Fibroblast of lung (primary cell): ENCODE measurements at regions not wholly inside any gene's neighbourhood (a gene's known extent, or its start where the extent isn't known, plus 50 kb on each side); places are given as distances from the start of the nearest gene placed in this dataset.
"Not testable (repeated sequence)": the region's sequence is repeated elsewhere in the genome, so short reads cannot be mapped to it uniquely, and the experiment has no call there.

ENCODE experiments used
- DNase-seq, 2 donors: peaks; one replicate each; pipeline versions ENCODE4 v3.0.0 to v3.0.0-alpha.2; 2010; ENCODE audit warnings: low read depth in 2 of 2
- H2AFZ ChIP-seq: 2 replicates; pipeline ENCODE4 v1.5.1; 2012; ENCODE audit warnings: low read length, control low read depth, inconsistent platforms
- H3K27ac ChIP-seq: 2 replicates; pipeline ENCODE4 v1.5.1; 2011; ENCODE audit warnings: low read length, control low read depth; ENCODE audit not compliant: insufficient read depth
- H3K27me3 ChIP-seq: 2 replicates; pipeline ENCODE4 v1.5.1; 2011; ENCODE audit warnings: mild to moderate bottlenecking, low read length; ENCODE audit not compliant: control insufficient read depth, insufficient read depth
- H3K36me3 ChIP-seq: 2 replicates; pipeline ENCODE4 v1.5.1; 2011; ENCODE audit warnings: low read length; ENCODE audit not compliant: control insufficient read depth, insufficient read depth
- H3K4me1 ChIP-seq: 2 replicates; pipeline ENCODE4 v1.5.1; 2011; ENCODE audit warnings: low read length; ENCODE audit not compliant: control insufficient read depth, insufficient read depth; ENCODE audit errors: extremely low read depth
- H3K4me2 ChIP-seq: 2 replicates; pipeline ENCODE4 v1.5.1; 2011; ENCODE audit warnings: low read length, control low read depth; ENCODE audit not compliant: insufficient read depth; ENCODE audit errors: extremely low read depth
- H3K4me3 ChIP-seq, 4 experiments: fragments of 200-600 bp in 1 of 4; sonication (generic) in 1 of 4; replicated peaks in 1 of 4; 2 replicates each; pipeline ENCODE4 v1.5.1; 2011 to 2016; ENCODE audit warnings: low read length in 4 of 4, low read depth in 3 of 4, mild to moderate bottlenecking in 3 of 4, control low read depth in 2 of 4, inconsistent platforms in 1 of 4, mixed read lengths in 1 of 4; ENCODE audit not compliant: insufficient read depth in 1 of 4; ENCODE audit errors: control extremely low read depth in 1 of 4
- H3K79me2 ChIP-seq: 2 replicates; pipeline ENCODE4 v1.5.1; 2012; ENCODE audit warnings: mild to moderate bottlenecking, low read length, inconsistent platforms; ENCODE audit not compliant: control insufficient read depth, insufficient read depth
- H3K9ac ChIP-seq: 2 replicates; pipeline ENCODE4 v1.5.1; 2011; ENCODE audit warnings: mild to moderate bottlenecking, low read length, control low read depth; ENCODE audit not compliant: insufficient read depth
- H3K9me3 ChIP-seq: 2 replicates; pipeline ENCODE4 v1.5.1; 2012; ENCODE audit warnings: low read depth, low read length; ENCODE audit not compliant: control insufficient read depth, insufficient read depth
- H4K20me1 ChIP-seq: 2 replicates; pipeline ENCODE4 v1.5.1; 2011; ENCODE audit warnings: low read length; ENCODE audit not compliant: control insufficient read depth, insufficient read depth; ENCODE audit errors: extremely low read depth
- EZH2 ChIP-seq: IDR thresholded peaks from 2 replicates; pipeline ENCODE4 v1.5.1; 2012; ENCODE audit warnings: low read length, control low read depth, mild to moderate bottlenecking; ENCODE audit errors: missing control alignments
- TF ChIP-seq, protein P1 (sequence below), 2 donors: IDR thresholded peaks in 1 of 2; conservative IDR thresholded peaks in 1 of 2; 1 replicate in 1 of 2; 2 replicates in 1 of 2; pipeline ENCODE4 v1.5.1; 2011 to 2012; ENCODE audit warnings: low read length in 2 of 2, control low read depth in 1 of 2, inconsistent platforms in 1 of 2, low read depth in 1 of 2, mild to moderate bottlenecking in 1 of 2

DNA sequence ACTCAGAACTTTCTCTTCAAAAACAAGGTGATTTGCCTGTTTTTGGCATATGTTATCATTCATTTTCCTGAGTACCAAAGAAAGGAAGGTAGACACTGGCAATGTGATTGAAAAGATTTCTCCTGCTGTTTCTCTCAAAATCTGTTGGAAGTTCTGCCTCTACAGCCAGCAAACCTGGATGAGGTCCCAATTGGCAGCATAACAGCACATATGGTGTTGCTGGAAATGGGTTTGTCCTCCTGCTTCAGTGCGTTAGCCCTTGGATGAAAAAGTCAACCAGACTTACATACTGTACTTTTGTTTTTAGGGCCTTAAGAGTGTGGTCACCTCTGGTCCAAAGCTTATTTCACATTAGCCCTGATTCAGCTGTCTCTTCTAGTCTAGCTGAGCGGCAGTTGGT lies 237.6 kb upstream of the MME start:
- H3K36me3 ChIP-seq, result no peaks in the 10 kb centered on the region

GRCh38 chr3:154835639-154836038 lies 244.5 kb upstream of the MME start:
- Histone ChIP-seq H3K9me3 (no peaks in the 10 kb centered on the region), H3K27me3 (no peaks in the 10 kb centered on the region), H3K9ac (no peak overlapping the region), H3K4me2 (no peak overlapping the region), H3K4me1 (no peaks in the 10 kb centered on the region), H4K20me1 (no peaks in the 10 kb centered on the region), H3K36me3 (no peaks in the 10 kb centered on the region), H3K27ac (no peak overlapping the region), H3K79me2 (no peaks in the 10 kb centered on the region), H3K4me3 (no peak overlapping the region), H2AFZ (no peak overlapping the region)
- TF ChIP-seq, protein P1, sequence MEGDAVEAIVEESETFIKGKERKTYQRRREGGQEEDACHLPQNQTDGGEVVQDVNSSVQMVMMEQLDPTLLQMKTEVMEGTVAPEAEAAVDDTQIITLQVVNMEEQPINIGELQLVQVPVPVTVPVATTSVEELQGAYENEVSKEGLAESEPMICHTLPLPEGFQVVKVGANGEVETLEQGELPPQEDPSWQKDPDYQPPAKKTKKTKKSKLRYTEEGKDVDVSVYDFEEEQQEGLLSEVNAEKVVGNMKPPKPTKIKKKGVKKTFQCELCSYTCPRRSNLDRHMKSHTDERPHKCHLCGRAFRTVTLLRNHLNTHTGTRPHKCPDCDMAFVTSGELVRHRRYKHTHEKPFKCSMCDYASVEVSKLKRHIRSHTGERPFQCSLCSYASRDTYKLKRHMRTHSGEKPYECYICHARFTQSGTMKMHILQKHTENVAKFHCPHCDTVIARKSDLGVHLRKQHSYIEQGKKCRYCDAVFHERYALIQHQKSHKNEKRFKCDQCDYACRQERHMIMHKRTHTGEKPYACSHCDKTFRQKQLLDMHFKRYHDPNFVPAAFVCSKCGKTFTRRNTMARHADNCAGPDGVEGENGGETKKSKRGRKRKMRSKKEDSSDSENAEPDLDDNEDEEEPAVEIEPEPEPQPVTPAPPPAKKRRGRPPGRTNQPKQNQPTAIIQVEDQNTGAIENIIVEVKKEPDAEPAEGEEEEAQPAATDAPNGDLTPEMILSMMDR (conservative IDR thresholded peaks at IDR 0.05 in 1 of 2, IDR thresholded peaks at IDR 0.05 in 1 of 2; ENCODE audit: low read depth in 1 of 2, low read length in 2 of 2), result no peak
- TF ChIP-seq EZH2, result no peak
- no peak for DNase-seq

More for the DNA sequence above, 237.6 kb upstream of the MME start:
- TF ChIP-seq, protein P1 (conservative IDR thresholded peaks at IDR 0.05 in 1 of 2, IDR thresholded peaks at IDR 0.05 in 1 of 2; ENCODE audit: low read depth in 1 of 2, low read length in 2 of 2), result no peak
- TF ChIP-seq EZH2, result no peak
- no peaks in the 10 kb centered on the region for H3K9me3 ChIP-seq
- H3K27ac ChIP-seq, result no peak overlapping the region
- no peaks in the 10 kb centered on the region for H4K20me1 ChIP-seq
- H3K27me3 ChIP-seq, result no peaks in the 10 kb centered on the region
- no peak overlapping the region for H3K4me3 ChIP-seq
- H3K9ac ChIP-seq, result no peak overlapping the region
- peak in 1 of 2 donors; percentile 59 for DNase-seq
- no peaks in the 10 kb centered on the region for H3K4me1 ChIP-seq
- H3K79me2 ChIP-seq, result no peaks in the 10 kb centered on the region
- H3K4me2 ChIP-seq, result no peak overlapping the region
- no peak overlapping the region for H2AFZ ChIP-seq

- H3K27me3 ChIP-seq, H3K27ac ChIP-seq, H3K4me1 ChIP-seq, H3K79me2 ChIP-seq, H3K9me3 ChIP-seq, DNase-seq, H3K4me2 ChIP-seq, H4K20me1 ChIP-seq, H2AFZ ChIP-seq, H3K4me3 ChIP-seq, H3K36me3 ChIP-seq, H3K9ac ChIP-seq: not testable (repeated sequence)
Observed at GRCh38 chr3:154834831-154835230, 245.3 kb upstream of the MME start.

GRCh38 chr3:154829929-154830328 lies 250.2 kb upstream of the MME start:
- no peak for DNase-seq
- Histone ChIP-seq H3K9ac (no peak overlapping the region), H2AFZ (no peak overlapping the region), H3K79me2 (no peaks in the 10 kb centered on the region), H3K9me3 (no peaks in the 10 kb centered on the region), H3K27me3 (no peaks in the 10 kb centered on the region), H3K27ac (no peak overlapping the region), H3K4me1 (no peaks in the 10 kb centered on the region), H3K4me2 (no peak overlapping the region), H3K36me3 (no peaks in the 10 kb centered on the region), H3K4me3 (no peak overlapping the region), H4K20me1 (no peaks in the 10 kb centered on the region)
- TF ChIP-seq, protein P1 (conservative IDR thresholded peaks at IDR 0.05 in 1 of 2, IDR thresholded peaks at IDR 0.05 in 1 of 2; ENCODE audit: low read depth in 1 of 2, low read length in 2 of 2), result no peak
- no peak for TF ChIP-seq EZH2
